GM21737 (cell line): ENCODE measurements at regions not wholly inside any gene's neighbourhood (a gene's known extent, or its start where the extent isn't known, plus 50 kb on each side); places are given as distances from the start of the nearest gene placed in this dataset.
A peak's percentile ranks its signal among the peaks of the same experiment; 100 is the strongest.
"Not testable (repeated sequence)": the region's sequence is repeated elsewhere in the genome, so short reads cannot be mapped to it uniquely, and the experiment has no call there.

Experiments
- ATAC-seq: cut with Tn5 transposase; IDR thresholded peaks from one replicate; pipeline ENCODE4 v1.9.1; 2021; ENCODE audit warnings: mild to moderate bottlenecking, moderate library complexity; ENCODE audit not compliant: unreplicated experiment

- ATAC-seq: peak; percentile 82
Measured at GRCh38 chr2:142585785-142586184, 291.7 kb upstream of the KYNU start.

- no peak for ATAC-seq
Measured at GRCh38 chr2:142582317-142582716, 295.1 kb upstream of the KYNU start.

- no peak for ATAC-seq
Measured at GRCh38 chr2:142581491-142581890, 296.0 kb upstream of the KYNU start.

GRCh38 chr2:142580691-142581090 lies 296.8 kb upstream of the KYNU start:
- ATAC-seq: no peak

GRCh38 chr2:142575561-142575960 lies 301.9 kb upstream of the KYNU start:
- no peak for ATAC-seq

- no peak for ATAC-seq
Measured at GRCh38 chr2:142574388-142574787, 303.1 kb upstream of the KYNU start.

GRCh38 chr2:142572346-142573132 lies 304.9 kb upstream of the KYNU start:
- no peak for ATAC-seq

- ATAC-seq: no peak
Measured at GRCh38 chr2:142571934-142572333, 305.5 kb upstream of the KYNU start.

GRCh38 chr2:142562900-142563299 lies 314.6 kb upstream of the KYNU start:
- ATAC-seq: no peak

- no peak for ATAC-seq
Measured at GRCh38 chr2:142561656-142562055, 315.8 kb upstream of the KYNU start.

GRCh38 chr2:142557391-142557790 lies 320.1 kb upstream of the KYNU start:
- no peak for ATAC-seq

GRCh38 chr2:142545999-142546398 lies 331.5 kb upstream of the KYNU start:
- not testable (repeated sequence) for ATAC-seq

- no peak for ATAC-seq
Measured at GRCh38 chr2:142545036-142545435, 332.4 kb upstream of the KYNU start.

- no peak for ATAC-seq
Measured at GRCh38 chr2:142544173-142544572, 333.3 kb upstream of the KYNU start.

- ATAC-seq: no peak
Measured at GRCh38 chr2:142542431-142542910, 335.0 kb upstream of the KYNU start.

GRCh38 chr2:142536966-142537365 lies 340.5 kb upstream of the KYNU start:
- ATAC-seq: no peak

- no peak for ATAC-seq
Measured at GRCh38 chr2:142536492-142536891, 341.0 kb upstream of the KYNU start.

GRCh38 chr2:142535311-142535710 lies 342.2 kb upstream of the KYNU start:
- no peak for ATAC-seq

GRCh38 chr2:142533177-142533576 lies 344.3 kb upstream of the KYNU start:
- no peak for ATAC-seq

- no peak for ATAC-seq
Measured at GRCh38 chr2:142531377-142531776, 346.1 kb upstream of the KYNU start.

GRCh38 chr2:142525720-142526119 lies 351.7 kb upstream of the KYNU start:
- no peak for ATAC-seq

GRCh38 chr2:142521492-142521891 lies 356.0 kb upstream of the KYNU start:
- no peak for ATAC-seq

- no peak for ATAC-seq
Measured at GRCh38 chr2:142515493-142515892, 362.0 kb upstream of the KYNU start.
